Activated naive CD4-positive, alpha-beta T cell treated with anti-CD3 and anti-CD28 coated beads, Interleukin-2, amount 10 ng/mL, durations not matched to agents 7 days and 5 days (primary cell): ENCODE measurements at regions not wholly inside any gene's neighbourhood (a gene's known extent, or its start where the extent isn't known, plus 50 kb on each side); places are given as distances from the start of the nearest gene placed in this dataset.

Source experiments
- CTCF ChIA-PET: fragments of 350-600 bp; sonication (Branson Sonifier 250); formaldehyde crosslinking; loops from one replicate; lab custom pipeline; 2021; ENCODE audit warnings: antibody characterized with exemption; lab: Charles Lee
- DNase-seq: peaks from one replicate; pipeline ENCODE4 v3.0.0-alpha.2; 2020
- H3K27ac Mint-ChIP-seq: one replicate; pipeline ENCODE4 v1.8.0; 2021; ENCODE audit warnings: mild to moderate bottlenecking, moderate library complexity, mixed read lengths
- H3K27me3 Mint-ChIP-seq: one replicate; pipeline ENCODE4 v1.8.0; 2021; ENCODE audit warnings: mild to moderate bottlenecking, mixed read lengths
- H3K36me3 Mint-ChIP-seq: one replicate; pipeline ENCODE4 v1.8.0; 2021; ENCODE audit warnings: mixed read lengths
- H3K4me1 Mint-ChIP-seq: one replicate; pipeline ENCODE4 v1.8.0; 2021; ENCODE audit warnings: mixed read lengths
- H3K4me3 Mint-ChIP-seq: one replicate; pipeline ENCODE4 v1.8.0; 2021; ENCODE audit warnings: mild to moderate bottlenecking, moderate library complexity, mixed read lengths
- H3K9me3 Mint-ChIP-seq: one replicate; pipeline ENCODE4 v1.8.0; 2021; ENCODE audit warnings: mixed read lengths

- Mint-ChIP-seq H3K9me3 (peaks cover 3% of the 10 kb centered on the region), H3K4me1 (no peaks in the 10 kb centered on the region), H3K4me3 (no peak overlapping the region), H3K27ac (no peak overlapping the region), H3K27me3 (no peaks in the 10 kb centered on the region), H3K36me3 (no peaks in the 10 kb centered on the region)
- CTCF ChIA-PET, result no interaction called here
- no peak for DNase-seq
These were observed 235.4 kb upstream of the CCDC179 start for GRCh38 chr11:23095650-23096189.

- H3K36me3 Mint-ChIP-seq, result no peaks in the 10 kb centered on the region
- H3K9me3 Mint-ChIP-seq, result peaks cover 3% of the 10 kb centered on the region
- DNase-seq, result no peak
- H3K4me3 Mint-ChIP-seq, result no peak overlapping the region
- H3K27me3 Mint-ChIP-seq, result no peaks in the 10 kb centered on the region
- no peaks in the 10 kb centered on the region for H3K4me1 Mint-ChIP-seq
- CTCF ChIA-PET, result no interaction called here
- H3K27ac Mint-ChIP-seq, result no peak overlapping the region
These were observed 237.6 kb upstream of the CCDC179 start for GRCh38 chr11:23097891-23098290.

- no peak overlapping the region for H3K27ac Mint-ChIP-seq
- CTCF ChIA-PET, result no interaction called here
- H3K27me3 Mint-ChIP-seq, result no peaks in the 10 kb centered on the region
- peaks cover 3% of the 10 kb centered on the region for H3K9me3 Mint-ChIP-seq
- H3K4me3 Mint-ChIP-seq, result no peak overlapping the region
- H3K4me1 Mint-ChIP-seq, result no peaks in the 10 kb centered on the region
- no peaks in the 10 kb centered on the region for H3K36me3 Mint-ChIP-seq
- DNase-seq, result no peak
These were observed 239.0 kb upstream of the CCDC179 start for GRCh38 chr11:23099256-23099655.

DNA sequence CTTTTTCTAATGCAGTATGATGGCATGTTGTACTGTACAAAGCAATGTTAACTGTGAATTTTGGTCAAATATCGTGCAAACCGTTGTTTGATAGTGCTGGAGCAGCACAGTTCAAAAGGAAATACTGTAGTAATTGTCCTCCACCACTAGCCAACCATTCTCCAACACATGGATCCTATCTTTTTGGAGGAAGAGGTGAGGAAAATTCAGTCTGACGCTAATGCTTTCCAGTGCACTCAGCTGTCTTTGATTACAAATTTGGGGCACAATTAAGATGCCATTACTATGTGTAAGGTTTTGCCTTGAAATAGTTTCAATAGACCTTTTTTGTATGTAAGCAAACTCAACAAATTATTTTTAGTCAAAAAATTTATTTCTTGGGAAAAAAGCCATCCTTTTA is 240.5 kb upstream of the CCDC179 start:
- H3K4me1 Mint-ChIP-seq, result no peaks in the 10 kb centered on the region
- CTCF ChIA-PET, result no interaction called here
- no peak for DNase-seq
- peaks cover 3% of the 10 kb centered on the region for H3K9me3 Mint-ChIP-seq
- no peak overlapping the region for H3K4me3 Mint-ChIP-seq
- H3K27me3 Mint-ChIP-seq, result no peaks in the 10 kb centered on the region
- H3K36me3 Mint-ChIP-seq, result no peaks in the 10 kb centered on the region
- no peak overlapping the region for H3K27ac Mint-ChIP-seq

DNA sequence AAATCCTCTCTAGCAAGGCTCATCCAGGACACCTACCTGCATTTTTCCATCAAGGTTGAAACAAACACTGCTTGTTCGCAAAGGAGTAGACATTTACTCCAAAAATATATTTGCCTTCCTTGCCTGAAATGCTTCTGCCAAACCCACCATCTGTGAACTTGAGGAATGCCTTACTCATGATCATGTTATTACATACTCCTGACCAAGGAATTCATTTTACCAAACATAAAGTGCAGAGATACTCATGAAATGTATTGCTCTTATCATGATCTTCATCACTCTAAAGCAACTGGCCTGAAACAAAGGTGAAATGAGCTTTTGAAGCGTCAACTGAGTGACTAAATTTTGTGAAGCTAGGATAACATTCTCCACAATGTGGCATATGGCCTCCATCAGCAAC is 243.1 kb upstream of the CCDC179 start:
- CTCF ChIA-PET, result no interaction called here
- H3K36me3 Mint-ChIP-seq, result no peaks in the 10 kb centered on the region
- no peaks in the 10 kb centered on the region for H3K4me1 Mint-ChIP-seq
- no peak overlapping the region for H3K27ac Mint-ChIP-seq
- H3K4me3 Mint-ChIP-seq, result no peak overlapping the region
- no peaks in the 10 kb centered on the region for H3K27me3 Mint-ChIP-seq
- peaks cover 3% of the 10 kb centered on the region for H3K9me3 Mint-ChIP-seq
- DNase-seq, result no peak

- Mint-ChIP-seq H3K4me3 (no peak overlapping the region), H3K36me3 (no peaks in the 10 kb centered on the region), H3K27ac (no peak overlapping the region), H3K27me3 (no peaks in the 10 kb centered on the region), H3K9me3 (no peaks in the 10 kb centered on the region), H3K4me1 (no peaks in the 10 kb centered on the region)
- no peak for DNase-seq
- CTCF ChIA-PET, result no interaction called here
These were observed 251.3 kb upstream of the CCDC179 start for GRCh38 chr11:23111527-23111926.

DNA sequence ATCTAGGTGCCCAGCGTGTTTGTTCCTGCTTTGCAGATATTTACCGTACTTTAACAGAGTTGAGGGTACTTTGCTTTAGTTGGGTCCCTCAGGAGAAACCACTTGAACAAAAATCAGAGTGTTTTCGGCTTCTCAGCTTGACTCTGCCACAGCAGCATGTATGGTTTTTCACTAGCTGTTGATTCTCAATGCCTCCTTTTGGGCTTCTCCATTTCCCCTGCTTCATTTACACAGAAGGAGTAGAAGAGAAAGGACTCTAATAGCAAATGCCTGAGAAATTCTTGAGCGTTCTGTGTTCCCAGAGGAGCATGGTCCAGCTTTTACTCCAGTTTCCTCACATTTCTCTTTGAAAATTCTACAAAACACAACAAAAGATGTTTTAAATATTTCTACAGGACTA is 252.1 kb upstream of the CCDC179 start:
- CTCF ChIA-PET, result interaction anchor here (1.0 kb wide), 1 partner anchor 194 kb away, joined by 4 read pairs; no protein-coding TSS in a partner anchor
- Mint-ChIP-seq H3K27me3 (no peaks in the 10 kb centered on the region), H3K4me1 (no peaks in the 10 kb centered on the region), H3K9me3 (peaks cover 4% of the 10 kb centered on the region), H3K36me3 (no peaks in the 10 kb centered on the region), H3K27ac (no peak overlapping the region), H3K4me3 (no peak overlapping the region)
- DNase-seq, result no peak

- Mint-ChIP-seq H3K4me1 (no peaks in the 10 kb centered on the region), H3K27ac (no peak overlapping the region), H3K27me3 (no peaks in the 10 kb centered on the region), H3K36me3 (no peaks in the 10 kb centered on the region), H3K9me3 (peaks cover 4% of the 10 kb centered on the region), H3K4me3 (no peak overlapping the region)
- DNase-seq, result no peak
- CTCF ChIA-PET, result interaction anchor here (0.8 to 1.0 kb wide), 2 partner anchors 194 to 238 kb away, joined by 3 to 4 read pairs; no protein-coding TSS in a partner anchor
These were observed 253.0 kb upstream of the CCDC179 start for GRCh38 chr11:23112987-23113886.

DNA sequence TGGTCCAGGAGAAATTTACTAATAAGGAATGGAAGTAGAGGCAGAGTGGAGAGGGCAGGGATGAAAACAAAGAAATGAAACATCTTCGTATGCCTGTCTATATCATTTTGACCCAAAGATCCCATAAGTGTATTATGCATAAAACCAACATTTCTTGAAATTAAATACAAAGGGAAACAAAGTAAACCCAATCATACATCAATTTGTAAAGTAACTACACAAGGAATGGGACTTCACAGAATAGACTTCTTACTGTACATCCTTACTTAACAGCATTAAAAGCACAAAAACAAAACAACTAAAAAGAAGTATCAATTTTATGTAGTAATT is 253.6 kb upstream of the CCDC179 start:
- DNase-seq, result no peak
- Mint-ChIP-seq H3K36me3 (no peaks in the 10 kb centered on the region), H3K4me3 (no peak overlapping the region), H3K27ac (no peak overlapping the region), H3K9me3 (peaks cover 4% of the 10 kb centered on the region), H3K4me1 (no peaks in the 10 kb centered on the region), H3K27me3 (no peaks in the 10 kb centered on the region)
- CTCF ChIA-PET, result interaction anchor here (0.8 kb wide), 1 partner anchor 238 kb away, joined by 3 read pairs; no protein-coding TSS in a partner anchor

DNA sequence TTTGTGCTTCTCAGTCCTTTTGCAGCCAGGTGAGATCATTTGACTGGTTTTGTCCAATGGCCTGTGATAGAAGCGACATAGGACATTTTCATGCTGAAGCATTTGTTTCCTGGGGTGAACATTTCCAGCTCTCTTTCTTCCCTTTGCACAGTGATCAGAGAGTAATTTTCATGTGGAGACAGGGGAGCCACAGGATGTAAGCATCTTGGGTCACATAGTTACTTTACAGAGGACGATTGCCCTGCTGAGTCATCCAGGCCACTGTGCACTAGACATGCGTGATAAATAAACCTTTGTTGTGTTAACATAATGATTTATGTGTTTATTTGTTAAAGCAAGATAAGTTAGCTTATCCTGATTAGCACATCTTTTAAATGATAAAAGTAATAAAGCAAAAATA is 263.5 kb upstream of the CCDC179 start:
- CTCF ChIA-PET, result no interaction called here
- H3K4me1 Mint-ChIP-seq, result no peaks in the 10 kb centered on the region
- H3K36me3 Mint-ChIP-seq, result no peaks in the 10 kb centered on the region
- H3K27me3 Mint-ChIP-seq, result no peaks in the 10 kb centered on the region
- no peak for DNase-seq
- H3K27ac Mint-ChIP-seq, result no peak overlapping the region
- no peaks in the 10 kb centered on the region for H3K9me3 Mint-ChIP-seq
- no peak overlapping the region for H3K4me3 Mint-ChIP-seq

- no peaks in the 10 kb centered on the region for H3K9me3 Mint-ChIP-seq
- H3K27ac Mint-ChIP-seq, result no peak overlapping the region
- H3K4me3 Mint-ChIP-seq, result no peak overlapping the region
- H3K36me3 Mint-ChIP-seq, result no peaks in the 10 kb centered on the region
- CTCF ChIA-PET, result no interaction called here
- no peak for DNase-seq
- no peaks in the 10 kb centered on the region for H3K27me3 Mint-ChIP-seq
- no peaks in the 10 kb centered on the region for H3K4me1 Mint-ChIP-seq
These were observed 264.0 kb upstream of the CCDC179 start for GRCh38 chr11:23124249-23124648.

DNA sequence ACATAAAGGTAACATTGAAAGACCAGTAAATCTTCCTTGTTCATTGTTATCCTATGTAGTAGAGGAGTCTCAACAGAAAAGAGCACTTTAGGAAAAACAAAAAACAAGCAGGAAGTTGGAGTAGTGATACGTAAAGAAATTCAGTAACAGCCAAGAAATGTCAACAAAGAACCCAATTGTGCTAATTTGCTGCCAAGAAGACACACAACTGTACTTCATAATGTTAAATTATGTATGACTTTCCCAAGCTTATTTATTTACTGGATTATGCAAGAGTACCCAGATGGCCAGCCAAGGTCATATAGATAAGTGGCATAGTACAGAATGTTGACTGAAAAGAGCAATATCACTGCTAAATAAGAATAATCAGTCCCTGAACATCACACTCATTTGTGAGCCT is 264.7 kb upstream of the CCDC179 start:
- Mint-ChIP-seq H3K36me3 (no peaks in the 10 kb centered on the region), H3K4me3 (no peak overlapping the region), H3K9me3 (peaks cover 2% of the 10 kb centered on the region), H3K27me3 (no peaks in the 10 kb centered on the region), H3K4me1 (no peaks in the 10 kb centered on the region), H3K27ac (no peak overlapping the region)
- CTCF ChIA-PET, result no interaction called here
- no peak for DNase-seq

DNA sequence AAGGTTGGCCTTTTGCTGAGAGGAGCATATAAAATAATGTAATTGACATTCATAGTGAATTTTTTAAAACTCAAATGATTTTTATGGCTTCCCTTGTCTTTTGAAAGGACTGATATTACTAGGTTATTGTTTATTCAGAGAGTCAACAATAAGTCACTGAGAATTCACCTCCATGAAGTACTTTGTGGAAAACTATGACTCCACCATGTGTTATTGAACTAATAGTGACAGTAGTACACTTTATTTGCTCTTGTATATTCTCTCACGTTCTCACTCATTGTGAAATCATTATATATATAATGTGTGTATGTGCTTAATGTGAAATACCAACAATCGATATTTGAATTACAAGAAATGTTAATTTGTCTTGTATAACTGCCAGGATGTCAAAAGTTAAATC is 267.4 kb upstream of the CCDC179 start:
- DNase-seq, result no peak
- CTCF ChIA-PET, result no interaction called here
- Mint-ChIP-seq H3K9me3 (peaks cover 2% of the 10 kb centered on the region), H3K4me3 (no peak overlapping the region), H3K27me3 (no peaks in the 10 kb centered on the region), H3K36me3 (no peaks in the 10 kb centered on the region), H3K4me1 (no peaks in the 10 kb centered on the region), H3K27ac (no peak overlapping the region)

- H3K36me3 Mint-ChIP-seq, result no peaks in the 10 kb centered on the region
- CTCF ChIA-PET, result no interaction called here
- H3K27ac Mint-ChIP-seq, result no peak overlapping the region
- H3K4me3 Mint-ChIP-seq, result no peak overlapping the region
- H3K9me3 Mint-ChIP-seq, result peaks cover 3% of the 10 kb centered on the region
- H3K27me3 Mint-ChIP-seq, result no peaks in the 10 kb centered on the region
- DNase-seq, result no peak
- no peaks in the 10 kb centered on the region for H3K4me1 Mint-ChIP-seq
These were observed 274.4 kb upstream of the CCDC179 start for GRCh38 chr11:23134627-23135026.

DNA sequence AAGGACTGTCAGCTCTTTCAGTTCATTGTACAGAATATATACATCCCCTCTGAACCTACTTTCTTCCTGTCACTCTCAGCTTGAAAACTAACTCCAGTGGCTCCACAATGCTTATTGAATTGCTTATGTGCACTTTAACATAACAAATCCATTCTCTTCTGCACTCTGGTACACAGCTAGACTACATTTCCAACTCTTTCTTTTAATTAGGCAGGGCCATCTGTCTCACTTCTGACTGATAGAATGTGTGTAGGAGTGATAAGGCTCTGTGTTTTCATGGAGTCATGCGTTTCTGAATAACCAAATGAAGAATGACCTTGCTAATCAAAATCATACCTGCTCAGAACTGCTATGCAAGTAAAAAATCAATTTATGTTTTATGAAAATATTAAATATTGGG is 278.5 kb upstream of the CCDC179 start:
- no peak overlapping the region for H3K4me3 Mint-ChIP-seq
- no peak overlapping the region for H3K27ac Mint-ChIP-seq
- H3K27me3 Mint-ChIP-seq, result no peaks in the 10 kb centered on the region
- CTCF ChIA-PET, result no interaction called here
- no peaks in the 10 kb centered on the region for H3K36me3 Mint-ChIP-seq
- no peaks in the 10 kb centered on the region for H3K4me1 Mint-ChIP-seq
- no peak for DNase-seq
- H3K9me3 Mint-ChIP-seq, result no peaks in the 10 kb centered on the region
